Suprapubic skin (tissue), 4 donors: ENCODE measurements at regions not wholly inside any gene's neighbourhood (a gene's known extent, or its start where the extent isn't known, plus 50 kb on each side); places are given as distances from the start of the nearest gene placed in this dataset.
A peak's percentile ranks its signal among the peaks of the same experiment; 100 is the strongest.

ENCODE experiments used
- DNase-seq, 2 donors: peaks; one replicate each; pipeline ENCODE4 v3.0.0-alpha.2; 2019; ENCODE audit warnings: low spot score in 2 of 2
- H3K27ac ChIP-seq: fragments of 200-600 bp; sonication (generic); one replicate; pipeline ENCODE4 v1.5.1; 2019
- H3K27me3 ChIP-seq: fragments of 200-600 bp; sonication (generic); one replicate; pipeline ENCODE4 v1.5.1; 2019
- H3K36me3 ChIP-seq: fragments of 200-600 bp; sonication (generic); one replicate; pipeline ENCODE4 v1.5.1; 2019
- H3K4me1 ChIP-seq: fragments of 200-600 bp; sonication (generic); one replicate; pipeline ENCODE4 v1.5.1; 2019
- H3K4me3 ChIP-seq: fragments of 200-600 bp; sonication (generic); one replicate; pipeline ENCODE4 v1.5.1; 2019; ENCODE audit warnings: mild to moderate bottlenecking
- H3K9me3 ChIP-seq: fragments of 200-600 bp; sonication (generic); one replicate; pipeline ENCODE4 v1.5.1; 2019
- EP300 ChIP-seq: sonication (generic); formaldehyde crosslinking; IDR thresholded peaks from one replicate; pipeline ENCODE4 v1.6.1; 2017; ENCODE audit warnings: antibody characterized with exemption
- POLR2A ChIP-seq, 2 donors: fragments of 450-650 bp; IDR thresholded peaks; one replicate each; pipeline ENCODE4 v1.6.1; 2017; ENCODE audit warnings: antibody characterized with exemption in 2 of 2, mild to moderate bottlenecking in 2 of 2, moderate library complexity in 2 of 2
- POLR2AphosphoS5 ChIP-seq, 3 donors: sonication (generic); formaldehyde crosslinking; IDR thresholded peaks; one replicate each; pipeline ENCODE4 v1.6.1; 2017; ENCODE audit warnings: antibody characterized with exemption in 3 of 3
- WGBS: methylation state at CpG from one replicate; pipeline ENCODE4 v1.1.5; 2018; 5-methylcytosine and 5-hydroxymethylcytosine counted together
- TF ChIP-seq, protein P1 (sequence below), 2 donors: fragments of 200-600 bp in 1 of 2; fragments of 450-650 bp in 1 of 2; sonication (generic) in 1 of 2; IDR thresholded peaks; one replicate each; pipeline ENCODE4 v1.5.1; 2016 to 2019; ENCODE audit warnings: antibody characterized with exemption in 2 of 2, mild to moderate bottlenecking in 1 of 2, moderate library complexity in 1 of 2

DNA sequence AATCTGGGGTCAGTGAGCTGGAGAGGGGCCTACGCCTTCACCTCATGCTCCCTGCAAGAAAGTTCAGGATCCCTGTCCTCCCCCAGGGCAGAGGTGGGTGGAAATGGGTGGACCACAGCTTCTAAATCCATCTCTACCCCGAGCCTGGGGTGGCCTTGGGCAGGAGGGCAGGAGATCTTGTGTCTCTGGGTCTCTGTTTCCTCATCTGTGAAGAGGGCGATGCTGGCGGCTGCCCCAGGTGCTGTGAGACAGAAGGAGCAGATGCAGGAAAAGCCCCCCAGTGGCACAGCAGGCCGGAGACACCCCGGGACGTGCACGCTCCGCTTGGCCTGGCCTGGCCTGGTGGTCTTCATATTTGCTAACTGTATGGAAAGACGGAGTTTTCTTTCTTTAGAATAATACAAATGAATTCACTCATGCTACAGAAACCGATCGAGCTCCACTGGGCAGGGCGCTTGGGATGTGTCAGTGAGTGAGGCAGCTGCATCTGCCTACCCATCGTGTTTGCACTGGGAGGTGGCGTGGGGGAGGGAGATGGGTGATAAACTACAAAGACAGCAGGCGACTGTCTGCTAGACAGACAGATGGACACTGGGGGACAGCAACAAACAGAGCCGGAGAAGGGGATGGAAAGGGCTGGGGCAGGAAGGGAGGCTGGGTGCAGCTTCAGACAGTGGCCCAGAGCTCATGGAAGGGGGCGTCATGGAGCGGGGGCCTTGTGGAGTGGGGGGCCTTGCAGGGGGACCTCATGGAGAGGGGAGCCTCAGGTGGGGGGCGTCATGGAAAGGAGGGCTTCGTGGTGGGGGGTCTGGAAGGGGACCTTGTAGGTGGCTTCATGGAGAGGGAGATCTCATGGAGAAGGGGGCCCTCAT is 136.2 kb downstream of the CPZ start:
- DNase-seq = peak; percentile 44 to 77
- Histone ChIP-seq H3K4me1 (peaks cover 4% of the 10 kb centered on the region), H3K27ac (no peak overlapping the region), H3K9me3 (no peaks in the 10 kb centered on the region), H3K27me3 (peaks cover 39% of the 10 kb centered on the region), H3K4me3 (no peak overlapping the region), H3K36me3 (no peaks in the 10 kb centered on the region)
- TF ChIP-seq, protein P1, sequence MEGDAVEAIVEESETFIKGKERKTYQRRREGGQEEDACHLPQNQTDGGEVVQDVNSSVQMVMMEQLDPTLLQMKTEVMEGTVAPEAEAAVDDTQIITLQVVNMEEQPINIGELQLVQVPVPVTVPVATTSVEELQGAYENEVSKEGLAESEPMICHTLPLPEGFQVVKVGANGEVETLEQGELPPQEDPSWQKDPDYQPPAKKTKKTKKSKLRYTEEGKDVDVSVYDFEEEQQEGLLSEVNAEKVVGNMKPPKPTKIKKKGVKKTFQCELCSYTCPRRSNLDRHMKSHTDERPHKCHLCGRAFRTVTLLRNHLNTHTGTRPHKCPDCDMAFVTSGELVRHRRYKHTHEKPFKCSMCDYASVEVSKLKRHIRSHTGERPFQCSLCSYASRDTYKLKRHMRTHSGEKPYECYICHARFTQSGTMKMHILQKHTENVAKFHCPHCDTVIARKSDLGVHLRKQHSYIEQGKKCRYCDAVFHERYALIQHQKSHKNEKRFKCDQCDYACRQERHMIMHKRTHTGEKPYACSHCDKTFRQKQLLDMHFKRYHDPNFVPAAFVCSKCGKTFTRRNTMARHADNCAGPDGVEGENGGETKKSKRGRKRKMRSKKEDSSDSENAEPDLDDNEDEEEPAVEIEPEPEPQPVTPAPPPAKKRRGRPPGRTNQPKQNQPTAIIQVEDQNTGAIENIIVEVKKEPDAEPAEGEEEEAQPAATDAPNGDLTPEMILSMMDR (IDR thresholded peaks at IDR 0.05) = no peak
- no peak for TF ChIP-seq POLR2AphosphoS5 (IDR thresholded peaks at IDR 0.05)
- TF ChIP-seq POLR2A (IDR thresholded peaks at IDR 0.05) = no peak
- TF ChIP-seq EP300 = no peak
- WGBS = 75% methylated on average over 21 of the region's 21 CpGs

DNA sequence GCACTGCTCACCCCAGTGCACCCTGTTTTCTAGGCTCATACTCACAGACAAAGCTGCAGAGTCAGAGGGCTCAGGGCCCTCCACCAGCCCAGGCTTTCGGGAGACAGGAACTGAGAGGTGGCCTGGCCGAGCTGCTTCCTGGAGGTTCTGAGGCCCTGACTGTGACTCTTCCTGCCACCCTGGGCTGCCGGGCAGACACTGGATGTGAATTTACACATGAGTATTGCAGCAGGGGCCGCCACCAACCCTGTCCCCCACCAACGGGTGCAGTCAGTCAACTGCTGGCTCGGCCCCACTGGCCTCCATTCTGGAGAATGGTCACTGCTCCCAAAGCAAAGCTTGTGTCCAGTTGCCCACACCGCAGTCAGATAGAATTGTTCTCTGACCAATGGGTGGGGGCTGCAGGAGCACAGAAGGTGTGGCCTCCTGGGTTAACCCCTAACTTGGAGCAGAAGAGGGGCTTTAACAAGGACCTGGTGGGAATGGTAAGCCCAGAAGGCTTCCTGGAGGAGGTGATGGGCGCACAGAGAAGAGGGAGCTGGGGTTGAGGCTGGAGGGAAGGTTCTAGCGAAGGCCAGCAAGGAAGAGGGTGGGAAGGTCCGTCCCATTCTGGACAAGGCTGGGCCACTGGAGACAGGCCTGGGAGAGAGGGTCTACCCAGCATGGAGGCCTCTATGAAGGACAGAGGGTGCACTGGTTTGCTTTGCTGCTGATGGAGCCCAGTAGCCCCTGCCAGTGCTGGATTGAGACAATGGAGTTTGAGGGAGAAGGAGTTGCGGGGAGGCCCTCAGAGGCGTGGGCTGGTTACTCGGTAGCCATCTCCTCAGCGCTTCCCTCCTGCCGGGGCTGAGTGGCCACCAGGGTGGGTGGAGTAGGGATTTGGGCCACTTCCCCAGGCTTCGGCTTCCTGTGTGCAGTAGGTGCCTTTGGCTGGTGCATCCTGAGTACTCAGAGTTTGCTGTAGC is 135.3 kb downstream of the CPZ start:
- Histone ChIP-seq H3K4me3 (no peak overlapping the region), H3K27ac (no peak overlapping the region), H3K27me3 (peaks cover 48% of the 10 kb centered on the region), H3K4me1 (peaks cover 4% of the 10 kb centered on the region), H3K9me3 (no peaks in the 10 kb centered on the region), H3K36me3 (no peaks in the 10 kb centered on the region)
- TF ChIP-seq POLR2A (IDR thresholded peaks at IDR 0.05) (no peak), EP300 (no peak), POLR2AphosphoS5 (IDR thresholded peaks at IDR 0.05) (no peak)
- TF ChIP-seq, protein P1 (IDR thresholded peaks at IDR 0.05) = no peak
- 81% methylated on average over 13 of the region's 16 CpGs for WGBS
- peak; percentile 47 to 60 for DNase-seq

DNA sequence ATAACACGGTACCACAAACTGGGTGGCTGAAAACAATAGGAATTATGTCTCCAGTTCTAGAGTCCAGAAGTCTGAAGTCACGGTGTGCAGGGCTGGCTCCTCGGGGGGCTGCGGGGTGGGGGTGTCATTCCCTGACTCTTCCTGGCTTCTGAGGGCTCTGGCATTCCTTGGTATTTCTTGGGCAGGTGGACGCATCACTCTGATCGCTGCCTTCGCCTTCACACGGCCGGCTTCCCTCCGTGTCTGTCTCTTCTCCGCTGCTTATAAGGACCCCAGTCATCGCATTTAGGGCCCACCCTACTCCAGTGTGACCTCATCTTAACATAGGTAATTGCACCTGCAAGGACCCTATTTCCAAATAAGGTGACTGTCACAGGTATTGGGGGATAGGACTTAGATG is 134.6 kb downstream of the CPZ start:
- H3K27me3 ChIP-seq = peaks cover 48% of the 10 kb centered on the region
- peak; percentile 37 to 62 for DNase-seq
- WGBS = 72% methylated on average over 12 of the region's 12 CpGs

DNA sequence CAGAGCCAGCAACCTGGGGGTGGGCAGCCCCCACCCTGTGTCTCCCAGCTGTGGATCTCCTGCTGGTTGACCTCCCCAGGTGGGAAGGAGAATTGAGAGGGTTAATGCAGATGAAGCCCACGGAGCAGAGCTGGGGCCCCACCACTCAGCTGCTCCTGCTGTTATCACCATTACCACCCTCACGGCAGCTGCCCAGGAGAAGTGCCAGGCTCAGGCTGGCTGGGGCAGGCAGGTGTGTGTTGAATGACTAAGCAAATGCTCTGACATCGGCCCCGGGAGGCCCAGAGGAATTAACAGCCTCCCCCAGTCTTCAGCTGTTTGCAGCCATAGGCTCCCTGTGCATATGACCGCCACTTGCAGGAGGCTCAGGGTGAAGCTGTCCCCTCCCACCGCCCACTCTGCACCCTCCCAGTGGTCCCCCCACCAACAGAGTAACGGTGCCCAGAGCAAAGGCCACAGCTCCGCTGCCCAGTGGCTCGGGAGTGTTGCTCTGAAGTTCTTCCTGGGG is 133.8 kb downstream of the CPZ start:
- TF ChIP-seq, protein P1 (IDR thresholded peaks at IDR 0.05) = no peak
- no peak for TF ChIP-seq POLR2A (IDR thresholded peaks at IDR 0.05)
- no peak for TF ChIP-seq POLR2AphosphoS5 (IDR thresholded peaks at IDR 0.05)
- TF ChIP-seq EP300 = no peak
- H3K36me3 ChIP-seq = no peaks in the 10 kb centered on the region
- no peaks in the 10 kb centered on the region for H3K9me3 ChIP-seq
- H3K4me1 ChIP-seq = peaks cover 4% of the 10 kb centered on the region
- DNase-seq = peak; percentile 52 to 53
- no peak overlapping the region for H3K27ac ChIP-seq
- no peak overlapping the region for H3K4me3 ChIP-seq
- peaks cover 48% of the 10 kb centered on the region for H3K27me3 ChIP-seq
- WGBS = 20% methylated on average over 1 of the region's 9 CpGs

More for the DNA sequence above, 134.6 kb downstream of the CPZ start:
- no peaks in the 10 kb centered on the region for H3K9me3 ChIP-seq
- H3K4me1 ChIP-seq = peaks cover 4% of the 10 kb centered on the region
- TF ChIP-seq EP300 (no peak), POLR2AphosphoS5 (IDR thresholded peaks at IDR 0.05) (no peak), POLR2A (IDR thresholded peaks at IDR 0.05) (no peak)
- TF ChIP-seq, protein P1 (IDR thresholded peaks at IDR 0.05) = no peak
- H3K27ac ChIP-seq = no peak overlapping the region
- no peaks in the 10 kb centered on the region for H3K36me3 ChIP-seq
- no peak overlapping the region for H3K4me3 ChIP-seq
